HG03442 (cell line): ENCODE measurements at regions not wholly inside any gene's neighbourhood (a gene's known extent, or its start where the extent isn't known, plus 50 kb on each side); places are given as distances from the start of the nearest gene placed in this dataset.

Experiments
- ATAC-seq: cut with Tn5 transposase; IDR thresholded peaks from one replicate; pipeline ENCODE4 v1.9.1; 2021; ENCODE audit warnings: mild to moderate bottlenecking, moderate library complexity; ENCODE audit not compliant: unreplicated experiment

- ATAC-seq, result no peak
Measured at GRCh38 chr15:62953021-62953420, 89.5 kb upstream of the TPM1 start.

DNA sequence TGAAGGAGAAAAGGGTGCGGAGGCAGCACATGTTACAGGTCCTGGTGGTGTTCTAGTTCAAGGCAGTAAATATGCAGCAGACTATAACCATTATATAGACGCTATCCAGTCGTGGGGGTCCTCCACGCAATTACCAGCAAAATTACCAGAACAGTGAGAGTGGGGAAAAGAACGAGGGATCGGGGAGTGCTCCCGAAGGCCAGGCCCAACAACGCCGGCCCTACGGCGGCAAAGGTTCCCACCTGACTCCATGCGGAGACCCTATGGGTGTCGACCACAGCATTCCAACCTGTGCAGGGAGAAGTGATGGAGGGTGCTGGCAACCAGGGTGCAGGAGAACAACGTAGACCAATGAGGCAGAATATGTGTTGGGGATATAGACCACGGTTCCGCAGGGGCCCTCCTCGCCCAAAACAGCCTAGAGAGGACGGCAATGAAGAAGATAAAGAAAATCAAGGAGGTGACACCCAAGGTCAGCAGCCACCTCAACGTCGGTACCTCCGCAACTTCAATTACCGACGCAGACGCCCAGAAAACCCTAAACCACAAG lies 89.0 kb upstream of the TPM1 start:
- ATAC-seq, result no peak

GRCh38 chr15:62957130-62957529 lies 85.4 kb upstream of the TPM1 start:
- no peak for ATAC-seq

- ATAC-seq, result no peak
Measured at GRCh38 chr15:62958528-62959363, 83.8 kb upstream of the TPM1 start.

GRCh38 chr15:62961134-62961533 lies 81.4 kb upstream of the TPM1 start:
- no peak for ATAC-seq

GRCh38 chr15:62962101-62962995 lies 80.2 kb upstream of the TPM1 start:
- no peak for ATAC-seq

DNA sequence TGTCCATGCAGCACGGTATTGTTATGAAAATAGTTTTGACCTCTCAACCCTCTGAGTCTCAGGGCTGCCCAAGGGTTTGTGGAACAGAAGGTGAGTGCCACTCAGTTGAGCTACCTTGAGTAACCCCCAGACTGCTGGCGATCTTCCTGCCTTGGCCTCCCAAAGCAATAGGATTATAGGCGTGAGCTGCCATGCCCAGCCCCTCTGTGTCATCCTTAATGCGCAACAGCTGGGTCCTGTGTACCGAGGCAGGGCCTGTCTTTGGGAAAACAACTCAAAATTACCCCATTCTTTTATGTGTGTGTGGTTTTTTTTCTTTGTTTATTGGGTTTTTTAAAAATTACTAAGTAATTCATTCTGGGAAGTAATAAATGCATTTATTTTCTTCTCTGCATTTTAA lies 78.3 kb upstream of the TPM1 start:
- ATAC-seq, result no peak

- ATAC-seq, result no peak
Measured at GRCh38 chr15:62966294-62967078, 76.1 kb upstream of the TPM1 start.

DNA sequence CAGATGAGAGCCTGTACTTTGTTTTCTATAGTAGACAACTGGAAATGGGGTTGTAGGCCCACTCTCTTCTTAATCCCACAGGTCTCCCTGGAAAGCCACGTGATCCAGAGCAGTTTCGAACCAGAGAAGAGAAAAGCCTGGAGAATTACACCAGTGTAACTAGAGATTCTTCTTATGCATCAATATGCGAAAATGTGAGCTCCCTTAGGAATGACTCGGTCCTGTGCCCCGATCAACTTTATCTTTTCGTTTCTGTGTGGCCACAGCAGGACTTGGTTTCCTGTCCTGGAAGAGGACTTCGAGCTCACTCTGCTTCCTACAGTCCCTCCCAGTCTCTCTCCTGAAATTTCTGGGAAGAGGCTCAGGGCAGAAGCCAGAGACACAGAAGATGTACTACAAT lies 73.8 kb upstream of the TPM1 start:
- no peak for ATAC-seq

DNA sequence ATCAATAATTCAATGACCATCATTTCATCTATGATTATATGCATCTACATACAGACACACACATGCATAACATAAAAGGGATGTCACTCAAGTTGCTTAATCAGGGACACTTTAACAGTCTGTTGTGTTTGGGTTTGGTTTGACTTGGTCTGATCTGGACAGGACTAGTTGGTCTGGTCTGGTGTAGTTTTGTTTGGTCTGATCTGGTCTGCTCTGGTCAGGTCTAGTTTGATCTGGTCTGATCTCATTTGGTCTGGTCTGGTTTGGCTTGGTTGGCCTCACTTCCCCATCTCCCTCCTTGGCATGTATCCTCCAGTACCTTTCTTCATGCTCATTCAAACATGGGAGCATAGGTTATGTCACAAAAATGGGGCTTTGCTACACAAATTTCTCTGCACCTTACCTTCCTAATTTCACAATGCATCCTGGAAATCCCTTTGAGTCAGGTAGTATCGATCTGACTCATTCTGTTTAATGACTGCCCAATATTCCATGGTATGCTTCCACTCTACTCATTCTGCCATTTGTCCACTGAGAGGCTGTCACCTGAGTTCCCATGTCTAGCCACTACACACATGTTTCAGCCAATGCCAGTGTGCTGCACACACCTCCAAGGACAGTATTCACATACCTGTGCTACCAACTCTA lies 73.0 kb upstream of the TPM1 start:
- no peak for ATAC-seq

DNA sequence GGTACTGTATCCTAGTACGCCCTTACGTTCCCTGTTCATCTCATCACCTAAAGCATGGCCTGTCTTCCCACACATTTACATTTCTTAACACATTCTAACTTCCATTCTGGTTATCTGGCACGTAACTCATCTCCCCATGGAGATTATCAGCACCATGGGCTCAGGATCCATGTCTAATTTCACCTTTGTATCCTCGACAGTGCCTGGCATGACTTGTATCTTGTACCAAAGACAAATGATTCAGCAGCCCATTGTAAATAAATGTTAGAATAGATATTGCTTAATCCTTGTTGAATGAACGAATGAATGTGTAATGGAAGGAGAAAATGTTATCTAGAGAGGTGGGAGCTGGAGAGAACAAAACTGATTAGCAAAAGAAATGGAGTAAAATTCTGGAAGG lies 69.7 kb upstream of the TPM1 start:
- no peak for ATAC-seq

GRCh38 chr15:62975515-62975914 lies 67.0 kb upstream of the TPM1 start:
- no peak for ATAC-seq

DNA sequence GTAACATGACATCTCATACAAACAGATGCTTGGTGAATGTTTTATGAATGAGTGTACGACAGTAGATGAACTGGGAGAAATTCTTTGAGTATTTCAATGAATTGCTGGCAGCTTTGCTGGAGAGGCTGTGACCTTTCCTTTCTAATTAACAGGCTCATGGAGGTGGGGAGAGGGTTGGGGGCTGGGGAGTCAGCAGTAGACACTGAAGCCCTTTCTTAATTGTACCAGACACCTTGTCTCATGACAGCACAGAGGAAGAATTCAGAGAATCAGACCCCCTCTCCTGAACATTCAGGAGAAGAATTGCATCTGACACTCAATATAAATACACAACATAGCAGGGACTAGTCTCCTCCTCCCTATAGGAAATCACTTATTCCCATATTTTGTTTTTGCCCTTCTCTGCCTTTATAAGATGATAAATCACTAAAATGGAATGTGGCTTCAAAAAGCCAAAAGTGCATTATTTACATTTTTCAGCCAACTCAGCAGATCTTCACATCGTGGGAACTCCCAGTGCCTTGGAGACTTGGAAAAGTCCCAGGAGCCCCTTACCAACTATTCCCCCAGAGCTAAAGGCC lies 66.2 kb upstream of the TPM1 start:
- ATAC-seq, result no peak

DNA sequence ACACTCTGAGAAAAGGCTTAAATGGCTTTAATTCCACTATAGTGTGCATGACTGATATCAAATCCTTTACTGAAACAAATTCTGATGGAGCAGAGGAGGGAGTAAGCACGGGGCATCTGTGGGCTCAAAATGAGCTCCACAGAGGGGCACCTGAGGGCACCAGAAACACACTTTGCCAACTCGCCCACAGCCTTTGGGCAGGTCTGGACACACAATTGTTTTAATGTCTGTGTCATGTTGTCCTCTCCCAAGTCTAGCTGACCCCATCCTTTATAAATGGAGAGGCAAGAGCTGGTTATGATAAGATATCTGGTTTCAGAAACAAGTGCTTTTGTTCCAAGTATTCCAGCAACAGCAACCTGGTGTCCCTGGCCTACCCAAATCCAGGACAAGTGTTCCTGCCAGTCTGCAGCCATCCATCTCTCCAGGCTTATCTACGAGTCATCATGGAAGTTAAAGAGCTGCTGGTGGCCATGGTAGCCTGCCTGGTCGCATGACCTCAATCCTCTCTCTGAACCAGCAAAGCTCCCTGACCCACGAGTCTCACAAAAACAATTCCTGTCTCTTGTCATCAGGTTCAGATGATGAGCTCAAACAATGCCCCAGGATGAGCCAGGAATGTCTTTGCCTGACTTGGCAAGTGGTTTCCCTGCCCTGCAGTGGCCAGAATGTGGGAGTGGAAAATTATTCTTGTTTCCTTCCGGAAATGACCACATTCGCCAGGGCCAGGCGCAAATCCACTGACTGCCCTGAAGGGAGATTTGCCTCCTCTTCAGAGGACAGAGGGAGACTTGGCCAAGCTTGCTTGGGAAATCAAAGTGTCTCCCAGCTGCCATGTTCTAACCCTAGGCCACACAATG lies 64.4 kb upstream of the TPM1 start:
- ATAC-seq, result no peak

DNA sequence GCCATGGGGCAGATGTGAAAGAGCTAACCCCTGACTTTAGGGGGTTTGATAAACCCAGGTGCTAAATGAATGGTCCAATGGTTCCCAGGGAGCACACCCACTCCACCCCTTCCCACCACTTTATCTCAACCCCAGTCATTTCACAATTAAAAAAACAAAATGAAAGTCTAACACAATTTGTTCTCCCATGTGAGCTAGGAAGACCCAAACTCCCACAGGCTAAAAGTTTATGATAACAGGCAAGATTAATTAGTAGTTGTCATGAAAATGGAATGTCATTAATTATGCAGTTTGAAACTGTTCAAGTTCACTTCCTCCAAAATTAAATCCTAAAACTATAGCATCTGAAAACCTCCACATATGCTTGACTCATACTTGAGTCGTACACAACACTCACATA lies 63.3 kb upstream of the TPM1 start:
- no peak for ATAC-seq

GRCh38 chr15:62981071-62981470 lies 61.5 kb upstream of the TPM1 start:
- ATAC-seq, result no peak

- ATAC-seq, result no peak
Measured at GRCh38 chr15:62983956-62984355, 58.6 kb upstream of the TPM1 start.

GRCh38 chr15:62985768-62986167 lies 56.8 kb upstream of the TPM1 start:
- no peak for ATAC-seq

DNA sequence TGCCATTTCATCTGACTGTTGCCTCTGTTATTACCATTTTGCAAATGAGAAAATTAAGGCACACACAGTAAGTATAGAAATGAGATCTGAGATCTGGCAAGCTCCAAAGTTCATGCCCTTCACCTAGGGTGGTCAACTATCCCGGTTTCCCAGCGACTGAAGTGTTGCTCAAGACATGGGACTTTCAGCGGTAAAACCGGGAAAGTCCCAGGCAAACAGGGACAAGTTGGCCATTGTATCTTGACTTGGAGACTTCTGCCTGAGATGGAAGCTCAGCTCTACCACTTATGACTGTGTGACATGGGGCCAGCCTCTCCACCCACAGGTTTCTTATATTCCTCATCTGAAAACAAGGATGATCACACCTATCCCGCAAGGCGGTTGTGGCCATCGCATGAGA lies 55.6 kb upstream of the TPM1 start:
- no peak for ATAC-seq
